ENCODE measurements at regions not wholly inside any gene's neighbourhood (a gene's known extent, or its start where the extent isn't known, plus 50 kb on each side); places are given as distances from the start of the nearest gene placed in this dataset.
A peak's percentile ranks its signal among the peaks of the same experiment; 100 is the strongest.
"Not testable (repeated sequence)": the region's sequence is repeated elsewhere in the genome, so short reads cannot be mapped to it uniquely, and the experiment has no call there.

GRCh38 chrX:16067886-16068515, 55.4 kb upstream of the GRPR start:
- no peak for DNase-seq

- peak; percentile 65 for DNase-seq
These were observed 59.4 kb upstream of the GRPR start for GRCh38 chrX:16063921-16064320.

- DNase-seq: no peak
These were observed 60.2 kb upstream of the GRPR start for GRCh38 chrX:16063141-16063540.

GRCh38 chrX:16061296-16061695, 62.1 kb upstream of the GRPR start:
- DNase-seq: peak; percentile 8

- DNase-seq: no peak
These were observed 63.1 kb upstream of the GRPR start for GRCh38 chrX:16060252-16060651.

GRCh38 chrX:16049126-16049525, 74.2 kb upstream of the GRPR start:
- not testable (repeated sequence) for DNase-seq

- DNase-seq: no peak
These were observed 80.4 kb upstream of the GRPR start for GRCh38 chrX:16042980-16043379.

GRCh38 chrX:16039834-16040233, 83.5 kb upstream of the GRPR start:
- no peak for DNase-seq

- DNase-seq: no peak
These were observed 84.0 kb upstream of the GRPR start for GRCh38 chrX:16039363-16039762.

GRCh38 chrX:16033331-16033730, 90.0 kb upstream of the GRPR start:
- DNase-seq: peak; percentile 3

- no peak for DNase-seq
These were observed 94.8 kb upstream of the GRPR start for GRCh38 chrX:16028576-16028975.

- DNase-seq: no peak
These were observed 99.3 kb upstream of the GRPR start for GRCh38 chrX:16023790-16024734.

- no peak for DNase-seq
These were observed 100.7 kb upstream of the GRPR start for GRCh38 chrX:16022580-16023200.

- DNase-seq: no peak
These were observed 105.1 kb upstream of the GRPR start for GRCh38 chrX:16018291-16018690.

GRCh38 chrX:16014171-16014570, 109.2 kb upstream of the GRPR start:
- DNase-seq: no peak

- DNase-seq: no peak
These were observed 111.1 kb upstream of the GRPR start for GRCh38 chrX:16012250-16012649.

- DNase-seq: peak; percentile 23
These were observed 117.4 kb upstream of the GRPR start for GRCh38 chrX:16005917-16006316.

- DNase-seq: no peak
These were observed 121.2 kb upstream of the GRPR start for GRCh38 chrX:16002185-16002584.

- no peak for DNase-seq
These were observed 125.0 kb upstream of the GRPR start for GRCh38 chrX:15998350-15998749.

- DNase-seq: no peak
These were observed 133.6 kb upstream of the GRPR start for GRCh38 chrX:15989716-15990115.

GRCh38 chrX:15988661-15989603, 134.3 kb upstream of the AP1S2 start:
- peak; percentile 1 for DNase-seq

GRCh38 chrX:15985937-15986336, 131.3 kb upstream of the AP1S2 start:
- DNase-seq: no peak

Measured in skin of body (tissue), 1 donor.